ENCODE measurements at regions not wholly inside any gene's neighbourhood (a gene's known extent, or its start where the extent isn't known, plus 50 kb on each side); places are given as distances from the start of the nearest gene placed in this dataset.

- 91% methylated on average over 2 of the region's 2 CpGs for WGBS (ENCODE audit: low lambda C conversion rate, missing lambda C conversion rate)
- TF ChIP-seq, protein P1, sequence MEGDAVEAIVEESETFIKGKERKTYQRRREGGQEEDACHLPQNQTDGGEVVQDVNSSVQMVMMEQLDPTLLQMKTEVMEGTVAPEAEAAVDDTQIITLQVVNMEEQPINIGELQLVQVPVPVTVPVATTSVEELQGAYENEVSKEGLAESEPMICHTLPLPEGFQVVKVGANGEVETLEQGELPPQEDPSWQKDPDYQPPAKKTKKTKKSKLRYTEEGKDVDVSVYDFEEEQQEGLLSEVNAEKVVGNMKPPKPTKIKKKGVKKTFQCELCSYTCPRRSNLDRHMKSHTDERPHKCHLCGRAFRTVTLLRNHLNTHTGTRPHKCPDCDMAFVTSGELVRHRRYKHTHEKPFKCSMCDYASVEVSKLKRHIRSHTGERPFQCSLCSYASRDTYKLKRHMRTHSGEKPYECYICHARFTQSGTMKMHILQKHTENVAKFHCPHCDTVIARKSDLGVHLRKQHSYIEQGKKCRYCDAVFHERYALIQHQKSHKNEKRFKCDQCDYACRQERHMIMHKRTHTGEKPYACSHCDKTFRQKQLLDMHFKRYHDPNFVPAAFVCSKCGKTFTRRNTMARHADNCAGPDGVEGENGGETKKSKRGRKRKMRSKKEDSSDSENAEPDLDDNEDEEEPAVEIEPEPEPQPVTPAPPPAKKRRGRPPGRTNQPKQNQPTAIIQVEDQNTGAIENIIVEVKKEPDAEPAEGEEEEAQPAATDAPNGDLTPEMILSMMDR (IDR thresholded peaks at IDR 0.05; ENCODE audit: poor library complexity) = no peak
- TF ChIP-seq EZH2phosphoT487 (IDR thresholded peaks at IDR 0.05; ENCODE audit: low read depth, severe bottlenecking, unreplicated experiment) (no peak), EZH2 (IDR thresholded peaks at IDR 0.05; ENCODE audit: borderline replicate concordance) (no peak)
- no peak overlapping the region for H2AFZ ChIP-seq
These were observed 803.7 kb upstream of the ARRDC4 start for GRCh38 chr15:97156739-97157265.

GRCh38 chr15:97162805-97163495 is 797.6 kb upstream of the ARRDC4 start:
- WGBS (ENCODE audit: low lambda C conversion rate, missing lambda C conversion rate) = 80% methylated on average over 2 of the region's 2 CpGs
- Histone ChIP-seq H3K36me3 (replicated peaks; ENCODE audit: insufficient read depth, low read depth) (no peaks in the 10 kb centered on the region), H3K27ac (no peak overlapping the region), H3K79me2 (no peaks in the 10 kb centered on the region), H3K4me2 (no peak overlapping the region), H3K4me3 (no peak overlapping the region), H4K20me1 (ENCODE audit: insufficient read depth, poor library complexity, severe bottlenecking) (no peaks in the 10 kb centered on the region), H3K4me1 (ENCODE audit: insufficient read depth) (no peaks in the 10 kb centered on the region), H3K9me2 (replicated peaks; ENCODE audit: insufficient read depth) (no peaks in the 10 kb centered on the region), H2AFZ (no peak overlapping the region), H3K9me3 (ENCODE audit: low read depth) (no peaks in the 10 kb centered on the region), H3K27me3 (no peaks in the 10 kb centered on the region)
- no peak for DNase-seq (ENCODE audit: low spot score)
- TF ChIP-seq, protein P1 (IDR thresholded peaks at IDR 0.05; ENCODE audit: poor library complexity) = no peak
- TF ChIP-seq EZH2 (IDR thresholded peaks at IDR 0.05; ENCODE audit: borderline replicate concordance) (no peak), EZH2phosphoT487 (IDR thresholded peaks at IDR 0.05; ENCODE audit: low read depth, severe bottlenecking, unreplicated experiment) (no peak)

More at GRCh38 chr15:97156739-97157265, 803.7 kb upstream of the ARRDC4 start:
- Histone ChIP-seq H3K9me3 (ENCODE audit: low read depth) (no peaks in the 10 kb centered on the region), H3K4me1 (ENCODE audit: insufficient read depth) (no peaks in the 10 kb centered on the region), H4K20me1 (ENCODE audit: insufficient read depth, poor library complexity, severe bottlenecking) (no peaks in the 10 kb centered on the region), H3K4me3 (no peak overlapping the region), H3K4me2 (no peak overlapping the region), H3K79me2 (no peaks in the 10 kb centered on the region), H3K9me2 (replicated peaks; ENCODE audit: insufficient read depth) (no peaks in the 10 kb centered on the region), H3K27me3 (no peaks in the 10 kb centered on the region), H3K36me3 (replicated peaks; ENCODE audit: insufficient read depth, low read depth) (no peaks in the 10 kb centered on the region), H3K27ac (no peak overlapping the region)
- DNase-seq (ENCODE audit: low spot score) = no peak

GRCh38 chr15:97165205-97165604 is 795.3 kb upstream of the ARRDC4 start:
- no peaks in the 10 kb centered on the region for H3K9me3 ChIP-seq (ENCODE audit: low read depth)
- no peaks in the 10 kb centered on the region for H3K27me3 ChIP-seq
- H4K20me1 ChIP-seq (ENCODE audit: insufficient read depth, poor library complexity, severe bottlenecking) = no peaks in the 10 kb centered on the region
- H3K4me2 ChIP-seq = no peak overlapping the region
- no peaks in the 10 kb centered on the region for H3K79me2 ChIP-seq
- no peaks in the 10 kb centered on the region for H3K9me2 ChIP-seq (replicated peaks; ENCODE audit: insufficient read depth)
- 88% methylated on average over 2 of the region's 2 CpGs for WGBS (ENCODE audit: low lambda C conversion rate, missing lambda C conversion rate)
- no peaks in the 10 kb centered on the region for H3K36me3 ChIP-seq (replicated peaks; ENCODE audit: insufficient read depth, low read depth)
- TF ChIP-seq EZH2phosphoT487 (IDR thresholded peaks at IDR 0.05; ENCODE audit: low read depth, severe bottlenecking, unreplicated experiment) (no peak), EZH2 (IDR thresholded peaks at IDR 0.05; ENCODE audit: borderline replicate concordance) (no peak)
- TF ChIP-seq, protein P1 (IDR thresholded peaks at IDR 0.05; ENCODE audit: poor library complexity) = no peak
- H2AFZ ChIP-seq = no peak overlapping the region
- H3K4me3 ChIP-seq = no peak overlapping the region
- no peak overlapping the region for H3K27ac ChIP-seq
- H3K4me1 ChIP-seq (ENCODE audit: insufficient read depth) = no peaks in the 10 kb centered on the region
- no peak for DNase-seq (ENCODE audit: low spot score)
